ENCODE measurements at regions not wholly inside any gene's neighbourhood (a gene's known extent, or its start where the extent isn't known, plus 50 kb on each side); places are given as distances from the start of the nearest gene placed in this dataset.
"Not testable (repeated sequence)": the region's sequence is repeated elsewhere in the genome, so short reads cannot be mapped to it uniquely, and the experiment has no call there.

DNA sequence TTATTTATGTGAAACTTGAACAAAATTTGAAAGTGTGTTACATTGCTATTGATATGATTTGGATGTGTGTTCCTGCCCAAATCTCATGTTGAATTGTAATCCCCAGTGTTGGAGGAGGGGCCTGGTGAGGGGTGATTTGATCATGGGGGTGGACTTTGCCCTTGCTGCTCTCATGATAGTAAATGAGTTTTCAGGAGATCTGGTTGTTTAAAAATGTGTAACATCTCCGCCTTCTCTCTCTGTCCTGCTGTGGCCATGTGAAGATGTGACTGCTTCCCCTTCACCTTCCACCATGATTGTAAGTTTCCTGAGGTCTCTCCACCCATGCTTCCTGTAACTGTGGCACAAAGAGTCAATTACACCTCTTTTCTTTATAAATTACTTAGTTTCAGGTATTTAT is 1731.0 kb downstream of the SLITRK5 start:
- intact Hi-C loops (cut with DNase I), result no loop called here
- Histone ChIP-seq H3K27me3 (no peaks in the 10 kb centered on the region), H3K4me3 (peak overlapping the region in 1 of 3 donors; percentile 24), H3K27ac (peak overlapping the region in 2 of 3 donors; percentile 37 to 68), H3K9me3 (no peaks in the 10 kb centered on the region), H3K36me3 (no peaks in the 10 kb centered on the region), H3K4me1 (peaks cover 0 to 18% (median 1%) of the 10 kb centered on the region in 4 donors)
- ATAC-seq (peak; percentile 79 to 88 (median 80)), DNase-seq (peak in 1 of 3 donors; percentile 25)
- TF ChIP-seq POLR2A (IDR thresholded peaks at IDR 0.05), result peak; percentile 59
- TF ChIP-seq CTCF (IDR thresholded peaks at IDR 0.05), result no peak
- 29% methylated on average over 1 of the region's 1 CpG for WGBS (ENCODE audit: insufficient coverage, low coverage, low lambda C conversion rate, missing lambda C conversion rate)

- H3K27ac ChIP-seq; DNase-seq; H3K4me3 ChIP-seq; H3K36me3 ChIP-seq; H3K27me3 ChIP-seq; ATAC-seq; H3K9me3 ChIP-seq; intact Hi-C loops (cut with DNase I): not testable (repeated sequence)
- WGBS (ENCODE audit: insufficient coverage, low coverage, low lambda C conversion rate, missing lambda C conversion rate), result 95% methylated on average over 5 of the region's 6 CpGs
- peaks cover 0 to 13% (median 0%) of the 10 kb centered on the region in 4 donors for H3K4me1 ChIP-seq
Measured at GRCh38 chr13:89406096-89406495, 1734.9 kb downstream of the SLITRK5 start.

DNA sequence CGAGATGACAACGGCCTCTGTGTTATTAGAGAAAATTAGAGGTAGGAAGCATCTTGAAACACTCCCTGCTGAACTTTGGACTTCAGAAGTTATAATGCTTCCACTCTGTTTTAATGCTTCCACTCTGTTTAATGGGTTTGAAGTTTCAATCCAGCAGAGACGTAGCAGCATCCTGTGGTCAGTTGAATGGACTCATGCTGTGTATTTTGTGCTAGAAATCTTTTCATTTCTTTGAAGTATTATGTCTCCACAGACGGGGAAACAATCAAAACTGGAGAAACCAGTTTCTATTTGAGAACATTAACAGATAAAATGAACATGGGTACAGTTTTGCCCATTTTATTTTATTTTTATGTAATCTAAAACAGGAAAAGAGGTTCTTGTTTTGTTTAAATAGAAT is 1736.2 kb downstream of the SLITRK5 start:
- no peak overlapping the region for H3K4me3 ChIP-seq
- 67% methylated on average over 4 of the region's 4 CpGs for WGBS (ENCODE audit: insufficient coverage, low coverage, low lambda C conversion rate, missing lambda C conversion rate)
- DNase-seq (no peak), ATAC-seq (no peak)
- H3K36me3 ChIP-seq, result no peaks in the 10 kb centered on the region
- intact Hi-C loops (cut with DNase I), result no loop called here
- no peak overlapping the region for H3K27ac ChIP-seq
- H3K27me3 ChIP-seq, result no peaks in the 10 kb centered on the region
- H3K4me1 ChIP-seq, result peaks cover 0 to 2% (median 0%) of the 10 kb centered on the region in 4 donors
- no peaks in the 10 kb centered on the region for H3K9me3 ChIP-seq
- TF ChIP-seq POLR2A (IDR thresholded peaks at IDR 0.05), result no peak
- TF ChIP-seq CTCF (IDR thresholded peaks at IDR 0.05), result no peak

DNA sequence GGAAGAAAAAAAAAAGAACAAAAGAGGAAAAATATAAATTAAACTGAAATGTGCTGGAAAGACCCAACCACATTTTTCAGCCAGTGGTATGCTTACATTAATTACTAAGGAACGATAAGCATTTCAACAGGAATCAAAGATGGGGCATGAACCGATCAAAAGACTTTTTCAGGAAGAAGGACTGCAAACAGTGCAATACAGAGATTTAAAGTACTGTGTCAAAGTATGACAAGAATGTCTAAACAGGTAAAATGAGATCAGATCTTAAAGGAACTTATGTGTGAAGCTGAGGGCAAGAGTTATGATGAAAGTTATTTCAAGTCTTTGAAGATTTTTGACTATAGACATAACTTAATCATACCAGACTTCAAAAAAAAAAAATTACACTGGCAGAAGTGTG is 1761.8 kb downstream of the SLITRK5 start:
- ATAC-seq, result no peak
- WGBS (ENCODE audit: insufficient coverage, low coverage, low lambda C conversion rate, missing lambda C conversion rate), result 53% methylated on average over 2 of the region's 2 CpGs

DNA sequence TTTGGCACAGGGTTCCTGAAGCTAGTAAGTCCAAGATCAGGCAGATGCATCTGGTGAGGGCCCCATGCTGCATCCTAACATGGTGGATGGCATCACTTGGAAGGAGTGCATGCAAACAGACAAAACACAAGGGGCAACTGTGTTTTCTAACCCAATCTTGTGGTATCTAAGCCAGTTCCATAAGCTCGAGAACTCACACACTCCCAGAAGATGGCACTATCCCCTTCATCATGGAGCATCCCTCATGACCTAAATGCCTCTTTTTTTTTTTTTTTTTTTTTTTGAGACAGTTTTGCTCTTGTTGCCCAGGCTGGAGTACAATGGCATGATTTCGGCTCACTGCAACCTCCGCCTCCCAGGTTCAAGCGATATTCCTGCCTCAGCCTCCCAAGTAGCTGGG is 1763.5 kb downstream of the SLITRK5 start:
- H3K27ac ChIP-seq; H3K9me3 ChIP-seq; intact Hi-C loops (cut with DNase I); H3K27me3 ChIP-seq; DNase-seq; H3K4me3 ChIP-seq; H3K4me1 ChIP-seq; H3K36me3 ChIP-seq: not testable (repeated sequence)
- peak in 1 of 4 donors; percentile 60 for ATAC-seq
- WGBS (ENCODE audit: insufficient coverage, low coverage, low lambda C conversion rate, missing lambda C conversion rate), result 71% methylated on average over 1 of the region's 4 CpGs

More for the DNA sequence above, 1761.8 kb downstream of the SLITRK5 start:
- TF ChIP-seq CTCF (IDR thresholded peaks at IDR 0.05), result no peak
- no peak for TF ChIP-seq POLR2A (IDR thresholded peaks at IDR 0.05)
- no peak overlapping the region for H3K27ac ChIP-seq
- H3K4me1 ChIP-seq, result no peaks in the 10 kb centered on the region
- intact Hi-C loops (cut with DNase I), result no loop called here
- H3K9me3 ChIP-seq, result no peaks in the 10 kb centered on the region
- no peak overlapping the region for H3K4me3 ChIP-seq
- peaks cover 0 to 1% (median 0%) of the 10 kb centered on the region in 4 donors for H3K36me3 ChIP-seq
- H3K27me3 ChIP-seq, result no peaks in the 10 kb centered on the region
- no peak for DNase-seq

DNA sequence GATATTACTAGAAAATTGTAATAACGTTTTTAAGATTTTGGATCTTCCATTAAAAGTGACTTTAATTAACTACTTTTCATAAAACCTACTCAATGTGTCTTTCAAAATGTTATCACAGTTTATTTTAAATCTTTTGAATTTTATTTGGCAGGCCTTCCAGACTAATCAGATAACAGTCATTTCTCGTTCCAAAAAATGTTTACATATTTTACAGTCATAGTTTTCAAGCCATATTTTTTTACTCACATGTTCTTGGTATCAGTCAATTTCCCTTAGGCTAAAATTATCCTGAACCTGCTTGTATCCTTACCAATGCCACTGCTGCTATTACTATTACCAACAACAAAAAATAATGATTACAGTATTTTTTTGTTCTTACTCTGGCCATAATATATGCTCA is 1783.5 kb downstream of the SLITRK5 start:
- Histone ChIP-seq H3K27ac (no peak overlapping the region), H3K9me3 (no peaks in the 10 kb centered on the region), H3K4me3 (no peak overlapping the region), H3K27me3 (no peaks in the 10 kb centered on the region), H3K4me1 (no peaks in the 10 kb centered on the region), H3K36me3 (no peaks in the 10 kb centered on the region)
- no peak for ATAC-seq
- DNase-seq, result no peak
- no peak for TF ChIP-seq POLR2A (IDR thresholded peaks at IDR 0.05)
- TF ChIP-seq CTCF (IDR thresholded peaks at IDR 0.05), result no peak
- intact Hi-C loops (cut with DNase I), result no loop called here
- WGBS (ENCODE audit: insufficient coverage, low coverage, low lambda C conversion rate, missing lambda C conversion rate), result 34% methylated on average over 2 of the region's 2 CpGs
